ENCODE measurements at regions not wholly inside any gene's neighbourhood (a gene's known extent, or its start where the extent isn't known, plus 50 kb on each side); places are given as distances from the start of the nearest gene placed in this dataset.

GRCh38 chr7:80403686-80404241 is 108.1 kb downstream of the GNAT3 start:
- DNase-seq (ENCODE audit: low spot score): no peak
- intact Hi-C loops (cut with DNase I): no loop called here

GRCh38 chr7:80401708-80402107 is 110.2 kb downstream of the GNAT3 start:
- intact Hi-C loops (cut with DNase I): no loop called here
- DNase-seq (ENCODE audit: low spot score): no peak

- no peak for DNase-seq (ENCODE audit: low spot score)
- intact Hi-C loops (cut with DNase I): no loop called here
Observed at GRCh38 chr7:80393786-80394185, 118.1 kb downstream of the GNAT3 start.

- intact Hi-C loops (cut with DNase I): no loop called here
Observed at GRCh38 chr7:80392229-80393169, 119.4 kb downstream of the GNAT3 start.

GRCh38 chr7:80387634-80388193 is 124.2 kb downstream of the GNAT3 start:
- intact Hi-C loops (cut with DNase I): no loop called here
- DNase-seq (ENCODE audit: low spot score): no peak

More at GRCh38 chr7:80392229-80393169, 119.4 kb downstream of the GNAT3 start:
- no peak for DNase-seq (ENCODE audit: low spot score)

GRCh38 chr7:80386686-80387085 is 125.2 kb downstream of the GNAT3 start:
- intact Hi-C loops (cut with DNase I): no loop called here
- no peak for DNase-seq (ENCODE audit: low spot score)

- intact Hi-C loops (cut with DNase I): no loop called here
- DNase-seq (ENCODE audit: low spot score): no peak
Observed at GRCh38 chr7:80385508-80385907, 126.4 kb downstream of the GNAT3 start.

GRCh38 chr7:80380957-80381356 is 130.9 kb downstream of the GNAT3 start:
- intact Hi-C loops (cut with DNase I): no loop called here
- no peak for DNase-seq (ENCODE audit: low spot score)

- intact Hi-C loops (cut with DNase I): no loop called here
- DNase-seq (ENCODE audit: low spot score): no peak
Observed at GRCh38 chr7:80379034-80379982, 132.6 kb downstream of the GNAT3 start.

- DNase-seq (ENCODE audit: low spot score): no peak
- intact Hi-C loops (cut with DNase I): no loop called here
Observed at GRCh38 chr7:80374321-80374720, 137.5 kb downstream of the GNAT3 start.

- intact Hi-C loops (cut with DNase I): no loop called here
- no peak for DNase-seq (ENCODE audit: low spot score)
Observed at GRCh38 chr7:80373429-80374032, 138.3 kb downstream of the GNAT3 start.

GRCh38 chr7:80372415-80372814 is 139.4 kb downstream of the GNAT3 start:
- no peak for DNase-seq (ENCODE audit: low spot score)
- intact Hi-C loops (cut with DNase I): no loop called here

- intact Hi-C loops (cut with DNase I): no loop called here
- DNase-seq (ENCODE audit: low spot score): no peak
Observed at GRCh38 chr7:80370587-80370986, 141.3 kb downstream of the GNAT3 start.

- intact Hi-C loops (cut with DNase I): no loop called here
- DNase-seq (ENCODE audit: low spot score): no peak
Observed at GRCh38 chr7:80369321-80369720, 142.5 kb downstream of the GNAT3 start.

- intact Hi-C loops (cut with DNase I): no loop called here
Observed at GRCh38 chr7:80362677-80363076, 149.2 kb downstream of the GNAT3 start.

GRCh38 chr7:80362010-80362618 is 149.8 kb downstream of the GNAT3 start:
- no peak for DNase-seq (ENCODE audit: low spot score)
- intact Hi-C loops (cut with DNase I): no loop called here

More at GRCh38 chr7:80362677-80363076, 149.2 kb downstream of the GNAT3 start:
- DNase-seq (ENCODE audit: low spot score): no peak

- DNase-seq (ENCODE audit: low spot score): no peak
- intact Hi-C loops (cut with DNase I): no loop called here
Observed at GRCh38 chr7:80359476-80359875, 152.4 kb downstream of the GNAT3 start.

GRCh38 chr7:80359029-80359428 is 152.8 kb downstream of the GNAT3 start:
- no peak for DNase-seq (ENCODE audit: low spot score)
- intact Hi-C loops (cut with DNase I): no loop called here

GRCh38 chr7:80357530-80357929 is 154.3 kb downstream of the GNAT3 start:
- intact Hi-C loops (cut with DNase I): no loop called here
- DNase-seq (ENCODE audit: low spot score): no peak

All from posterior vena cava (tissue), 2 donors.